ENCODE measurements at regions not wholly inside any gene's neighbourhood (a gene's known extent, or its start where the extent isn't known, plus 50 kb on each side); places are given as distances from the start of the nearest gene placed in this dataset.

GRCh38 chr2:12116228-12116750 lies 369.9 kb downstream of the LPIN1 start:
- no peaks in the 10 kb centered on the region for H3K9me3 ChIP-seq (ENCODE audit: control insufficient read depth, insufficient read depth, low read depth, low read length)
- no peak for ATAC-seq
- DNase-seq (ENCODE audit: low read depth, low spot score): no peak
- no TSS peak for BruUV-seq (replicated peaks)
- intact Hi-C loops (cut with micrococcal nuclease; ENCODE audit: unreplicated experiment): no loop called here
- ChIA-PET POLR2A (no interaction called here), CTCF (no interaction called here)
- in situ Hi-C loops (cut with HindIII; ENCODE audit: low pct_unique_long_range_greater_than_20kb, low sequenced_read_pairs): no loop called here
- H3K4me3 ChIP-seq (ENCODE audit: low read depth in 2 of 2, low read length in 2 of 2): no peak overlapping the region
- no peak overlapping the region for H3K27ac ChIP-seq (ENCODE audit: low read length)
- TF ChIP-seq REST (IDR thresholded peaks at IDR 0.05; ENCODE audit: insufficient read depth in 1 of 2, low read depth in 2 of 2, low read length in 1 of 2) (no peak), SIN3A (IDR thresholded peaks at IDR 0.05; ENCODE audit: borderline replicate concordance, insufficient read depth, low read depth, low read length) (no peak), CTCF (IDR thresholded peaks at IDR 0.05) (no peak), TCF7L2 (IDR thresholded peaks at IDR 0.05; ENCODE audit: low read depth, low read length) (no peak), POLR2AphosphoS5 (IDR thresholded peaks at IDR 0.05; ENCODE audit: low read depth, low read length) (no peak)
- H3K27me3 ChIP-seq (ENCODE audit: control insufficient read depth, insufficient read depth, low read length): no peaks in the 10 kb centered on the region
- no peaks in the 10 kb centered on the region for H3K4me1 ChIP-seq (ENCODE audit: control insufficient read depth, insufficient read depth, low read length)
- H3K36me3 ChIP-seq (ENCODE audit: control insufficient read depth, insufficient read depth, low read length): no peaks in the 10 kb centered on the region

- no peak for ATAC-seq
- H3K27ac ChIP-seq (ENCODE audit: low read length): no peak overlapping the region
- no peaks in the 10 kb centered on the region for H3K27me3 ChIP-seq (ENCODE audit: control insufficient read depth, insufficient read depth, low read length)
- in situ Hi-C loops (cut with HindIII; ENCODE audit: low pct_unique_long_range_greater_than_20kb, low sequenced_read_pairs) (no loop called here), intact Hi-C loops (cut with micrococcal nuclease; ENCODE audit: unreplicated experiment) (no loop called here)
- no peak overlapping the region for H3K4me3 ChIP-seq (ENCODE audit: low read depth in 2 of 2, low read length in 2 of 2)
- no peaks in the 10 kb centered on the region for H3K9me3 ChIP-seq (ENCODE audit: control insufficient read depth, insufficient read depth, low read depth, low read length)
- no peak for DNase-seq (ENCODE audit: low read depth, low spot score)
- TF ChIP-seq POLR2AphosphoS5 (IDR thresholded peaks at IDR 0.05; ENCODE audit: low read depth, low read length) (no peak), SIN3A (IDR thresholded peaks at IDR 0.05; ENCODE audit: borderline replicate concordance, insufficient read depth, low read depth, low read length) (no peak), CTCF (IDR thresholded peaks at IDR 0.05) (no peak), TCF7L2 (IDR thresholded peaks at IDR 0.05; ENCODE audit: low read depth, low read length) (no peak), REST (IDR thresholded peaks at IDR 0.05; ENCODE audit: insufficient read depth in 1 of 2, low read depth in 2 of 2, low read length in 1 of 2) (no peak)
- no peaks in the 10 kb centered on the region for H3K36me3 ChIP-seq (ENCODE audit: control insufficient read depth, insufficient read depth, low read length)
- no peaks in the 10 kb centered on the region for H3K4me1 ChIP-seq (ENCODE audit: control insufficient read depth, insufficient read depth, low read length)
- CTCF ChIA-PET: no interaction called here
- BruUV-seq (replicated peaks): no TSS peak
- POLR2A ChIA-PET: no interaction called here
Measured at GRCh38 chr2:12119841-12120240, 373.4 kb downstream of the LPIN1 start.

All from Panc1 (cell line).